Liver (tissue), 8 donors: ENCODE measurements at regions not wholly inside any gene's neighbourhood (a gene's known extent, or its start where the extent isn't known, plus 50 kb on each side); places are given as distances from the start of the nearest gene placed in this dataset.

ENCODE experiments used
- DNase-seq: peaks from one replicate; pipeline ENCODE4 v3.0.0-alpha.2; 2017; ENCODE audit warnings: low spot score
- H3K27ac ChIP-seq, 2 donors: one replicate each; pipeline ENCODE4 v1.7.0; 2013; ENCODE audit warnings: inconsistent platforms in 2 of 2, low read length in 2 of 2, control low read depth in 1 of 2, low read depth in 1 of 2, mild to moderate bottlenecking in 1 of 2
- H3K27me3 ChIP-seq, 4 donors: one replicate each; pipeline versions ENCODE4 v1.6.1 to v1.7.0; 2013; ENCODE audit warnings: low read length in 3 of 4, inconsistent platforms in 1 of 4, mild to moderate bottlenecking in 1 of 4, moderate library complexity in 1 of 4; ENCODE audit not compliant: control insufficient read depth in 4 of 4, insufficient read depth in 4 of 4
- H3K36me3 ChIP-seq, 4 donors: one replicate each; pipeline versions ENCODE4 v1.6.1 to v1.7.0; 2013; ENCODE audit warnings: low read length in 3 of 4, mild to moderate bottlenecking in 3 of 4, low read depth in 1 of 4, moderate library complexity in 1 of 4; ENCODE audit not compliant: control insufficient read depth in 4 of 4, insufficient read depth in 3 of 4
- H3K4me1 ChIP-seq, 4 donors: one replicate each; pipeline versions ENCODE4 v1.6.1 to v1.7.0; 2013; ENCODE audit warnings: low read length in 3 of 4, mild to moderate bottlenecking in 3 of 4, moderate library complexity in 1 of 4; ENCODE audit not compliant: control insufficient read depth in 4 of 4, insufficient read depth in 4 of 4
- H3K4me3 ChIP-seq, 3 donors: one replicate each; pipeline versions ENCODE4 v1.6.1 to v1.7.0; 2013; ENCODE audit warnings: low read length in 3 of 3, control low read depth in 1 of 3, low read depth in 1 of 3, mild to moderate bottlenecking in 1 of 3
- H3K9ac ChIP-seq, 2 donors: one replicate each; pipeline ENCODE4 v1.7.0; 2013; ENCODE audit warnings: low read length in 2 of 2, mild to moderate bottlenecking in 2 of 2, moderate library complexity in 2 of 2, control low read depth in 1 of 2, low read depth in 1 of 2
- H3K9me3 ChIP-seq, 4 donors: one replicate each; pipeline versions ENCODE4 v1.6.1 to v1.7.0; 2013; ENCODE audit warnings: low read length in 3 of 4; ENCODE audit not compliant: control insufficient read depth in 4 of 4
- CTCF ChIP-seq: fragments of 150-350 bp; IDR thresholded peaks from 2 replicates; pipeline ENCODE4 v1.5.1; 2017; ENCODE audit warnings: improper control_type of control experiment, low read depth, low read length; ENCODE audit not compliant: missing input control
- FOXA1 ChIP-seq: IDR thresholded peaks from 2 replicates; pipeline ENCODE4 v1.6.1; 2016; ENCODE audit warnings: antibody characterized with exemption
- GABPA ChIP-seq, 2 donors: IDR thresholded peaks in 1 of 2; conservative IDR thresholded peaks in 1 of 2; 2 replicates each; pipeline ENCODE4 v1.6.1; 2016; ENCODE audit warnings: antibody characterized with exemption in 2 of 2, mild to moderate bottlenecking in 1 of 2, moderate library complexity in 1 of 2
- HNF4A ChIP-seq, 2 donors: conservative IDR thresholded peaks; 2 replicates each; pipeline ENCODE4 v1.6.1; 2016; ENCODE audit warnings: antibody characterized with exemption in 2 of 2, mild to moderate bottlenecking in 2 of 2
- HNF4G ChIP-seq: IDR thresholded peaks from 2 replicates; pipeline ENCODE4 v1.6.1; 2016; ENCODE audit warnings: antibody characterized with exemption
- JUND ChIP-seq, 2 donors: IDR thresholded peaks; 2 replicates each; pipeline ENCODE4 v1.6.1; 2016; ENCODE audit warnings: antibody characterized with exemption in 2 of 2
- MAX ChIP-seq: IDR thresholded peaks from 2 replicates; pipeline ENCODE4 v1.6.1; 2016; ENCODE audit warnings: antibody characterized with exemption
- NR2F2 ChIP-seq: IDR thresholded peaks from 2 replicates; pipeline ENCODE4 v1.6.1; 2016; ENCODE audit warnings: antibody characterized with exemption
- RAD21 ChIP-seq, 2 donors: IDR thresholded peaks; 2 replicates each; pipeline ENCODE4 v1.6.1; 2016; ENCODE audit warnings: antibody characterized with exemption in 2 of 2, mild to moderate bottlenecking in 2 of 2
- REST ChIP-seq: IDR thresholded peaks from 2 replicates; pipeline ENCODE4 v1.6.1; 2016; ENCODE audit warnings: antibody characterized with exemption, mild to moderate bottlenecking
- RXRA ChIP-seq, 2 donors: IDR thresholded peaks; 2 replicates each; pipeline ENCODE4 v1.6.1; 2017 to 2018; ENCODE audit warnings: antibody characterized with exemption in 2 of 2, mild to moderate bottlenecking in 1 of 2
- SP1 ChIP-seq: IDR thresholded peaks from 2 replicates; pipeline ENCODE4 v1.6.1; 2018; ENCODE audit warnings: antibody characterized with exemption, mild to moderate bottlenecking
- TAF1 ChIP-seq: conservative IDR thresholded peaks from 2 replicates; pipeline ENCODE4 v1.6.1; 2016; ENCODE audit warnings: antibody characterized with exemption, mild to moderate bottlenecking
- YY1 ChIP-seq: IDR thresholded peaks from 2 replicates; pipeline ENCODE4 v1.6.1; 2016; ENCODE audit warnings: antibody characterized with exemption, mild to moderate bottlenecking
- ZBTB33 ChIP-seq: IDR thresholded peaks from 2 replicates; pipeline ENCODE4 v1.6.1; 2016; ENCODE audit warnings: antibody characterized with exemption
- WGBS: extraction: QIAGEN DNeasy Blood & Tissue Kit; methylation state at CpG from one replicate; pipeline ENCODE4 v1.1.7; 2013; 5-methylcytosine and 5-hydroxymethylcytosine counted together
- donor health status: healthy.
- donor health status: healthy.
- donor health status: healthy.
- donor health status: healthy.
- donor health status: healthy.

- Histone ChIP-seq H3K9ac (no peak overlapping the region), H3K27me3 (no peaks in the 10 kb centered on the region), H3K27ac (no peak overlapping the region), H3K36me3 (no peaks in the 10 kb centered on the region), H3K4me1 (peaks cover 0 to 13% (median 6%) of the 10 kb centered on the region in 4 donors), H3K9me3 (no peaks in the 10 kb centered on the region), H3K4me3 (no peak overlapping the region)
- TF ChIP-seq HNF4G (no peak), SP1 (no peak), NR2F2 (no peak), RXRA (IDR thresholded peaks at IDR 0.05) (no peak)
- DNase-seq = no peak
Measured at GRCh38 chr1:219292341-219292740, 118.7 kb downstream of the LYPLAL1 start.

- no peaks in the 10 kb centered on the region for H3K9me3 ChIP-seq
- H3K4me3 ChIP-seq = no peak overlapping the region
- no peak for DNase-seq
- H3K36me3 ChIP-seq = no peaks in the 10 kb centered on the region
- H3K9ac ChIP-seq = no peak overlapping the region
- TF ChIP-seq YY1 = no peak
- no peak for TF ChIP-seq TAF1
- no peak for TF ChIP-seq NR2F2
- no peak for TF ChIP-seq HNF4A (conservative IDR thresholded peaks at IDR 0.05)
- no peak for TF ChIP-seq FOXA1
- no peak for TF ChIP-seq REST
- TF ChIP-seq SP1 = no peak
- no peak for TF ChIP-seq GABPA (IDR thresholded peaks at IDR 0.05 in 1 of 2, conservative IDR thresholded peaks at IDR 0.05 in 1 of 2)
- TF ChIP-seq CTCF = no peak
- TF ChIP-seq JUND (IDR thresholded peaks at IDR 0.05) = no peak
- no peak for TF ChIP-seq MAX
- TF ChIP-seq ZBTB33 = no peak
- no peak for TF ChIP-seq RAD21 (IDR thresholded peaks at IDR 0.05)
- no peak for TF ChIP-seq HNF4G
- TF ChIP-seq RXRA (IDR thresholded peaks at IDR 0.05) = no peak
- 78% methylated on average over 6 of the region's 6 CpGs for WGBS
- no peaks in the 10 kb centered on the region for H3K27me3 ChIP-seq
- H3K27ac ChIP-seq = no peak overlapping the region
- H3K4me1 ChIP-seq = no peaks in the 10 kb centered on the region
Measured at GRCh38 chr1:219289171-219289570, 115.5 kb downstream of the LYPLAL1 start.
